Ovary (tissue), 7 donors: ENCODE measurements at regions not wholly inside any gene's neighbourhood (a gene's known extent, or its start where the extent isn't known, plus 50 kb on each side); places are given as distances from the start of the nearest gene placed in this dataset.

Experiments used
- DNase-seq, 5 donors: peaks; one replicate each; pipeline ENCODE4 v3.0.0-alpha.2; 2019 to 2020
- H3K27ac ChIP-seq, 2 donors: fragments of 200-600 bp; one replicate each; pipeline versions ENCODE4 v1.5.1 to v1.8.0; 2019 to 2022
- H3K27me3 ChIP-seq: fragments of 200-600 bp; one replicate; pipeline ENCODE4 v1.8.0; 2022
- H3K36me3 ChIP-seq: fragments of 200-600 bp; sonication (generic); one replicate; pipeline ENCODE4 v1.5.1; 2019
- H3K4me1 ChIP-seq: one replicate; pipeline ENCODE4 v1.8.1; 2013; ENCODE audit warnings: mild to moderate bottlenecking, moderate library complexity; ENCODE audit not compliant: insufficient read depth
- H3K4me3 ChIP-seq: fragments of 200-600 bp; sonication (generic); one replicate; pipeline ENCODE4 v1.5.1; 2017
- H3K9me3 ChIP-seq, 2 donors: fragments of 200-600 bp in 1 of 2; sonication (generic) in 1 of 2; one replicate each; pipeline versions ENCODE4 v1.5.1 to v1.8.1; 2013 to 2019; ENCODE audit warnings: mild to moderate bottlenecking in 1 of 2, moderate library complexity in 1 of 2
- CTCF ChIP-seq, 3 donors: fragments of 450-650 bp in 2 of 3; fragments of 200-600 bp in 1 of 3; IDR thresholded peaks; one replicate each; pipeline versions ENCODE4 v1.5.1 to v1.8.0; 2016 to 2022; ENCODE audit warnings: antibody characterized with exemption in 3 of 3, mild to moderate bottlenecking in 1 of 3
- EP300 ChIP-seq: sonication (generic); formaldehyde crosslinking; IDR thresholded peaks from one replicate; pipeline ENCODE4 v1.6.1; 2017; ENCODE audit warnings: antibody characterized with exemption
- POLR2A ChIP-seq: fragments of 450-650 bp; IDR thresholded peaks from one replicate; pipeline ENCODE4 v1.6.1; 2017; ENCODE audit warnings: antibody characterized with exemption, mild to moderate bottlenecking, moderate library complexity
- WGBS, 3 donors: extraction: QIAGEN DNeasy Blood & Tissue Kit in 1 of 3; methylation state at CpG; one replicate each; pipeline versions ENCODE4 v1.1.5 to v1.1.7; 2013 to 2017; 5-methylcytosine and 5-hydroxymethylcytosine counted together
- intact Hi-C, 4 donors: fragments of 100-400 bp; cut with DNase I; formaldehyde crosslinking; loops; one replicate each; pipeline versions ENCODE4 v1.11.0 to v1.15.1; 2022 to 2023
- donor health status: DM: no; HTN: no; CAD: no; lungs with moderate emphysema.
- donor health status: DM: no; HTN: no; CAD: no.
- donor health status: Bipolar disorder and iron deficiency.
- donor health status: DM: no; HTN: no; CAD: no.
- donor health status: DM: yes; HTN: yes; CAD: no.

GRCh38 chr1:201707027-201707426, 121.9 kb upstream of the IPO9 start:
- DNase-seq = no peak
- Histone ChIP-seq H3K9me3 (no peaks in the 10 kb centered on the region), H3K27ac (no peak overlapping the region), H3K36me3 (no peaks in the 10 kb centered on the region), H3K4me3 (no peak overlapping the region), H3K4me1 (peaks cover 2% of the 10 kb centered on the region), H3K27me3 (no peaks in the 10 kb centered on the region)
- no peak for TF ChIP-seq EP300
- no peak for TF ChIP-seq POLR2A
- WGBS, 3 donors = 88 to 95% (median 89%) methylated on average over 7 of the region's 7 CpGs
- intact Hi-C loops = loop anchor here in 1 of 4 donors (5.0 kb wide), 1 partner anchor 85 kb away; no protein-coding TSS in a partner anchor

GRCh38 chr1:201707656-201708055, 121.3 kb upstream of the IPO9 start:
- no peak for DNase-seq
- H3K27me3 ChIP-seq = no peaks in the 10 kb centered on the region
- H3K27ac ChIP-seq = no peak overlapping the region
- intact Hi-C loops = loop anchor here in 3 of 4 donors (2.0 to 5.0 kb wide), 3 partner anchors 83 to 85 kb away; no protein-coding TSS in a partner anchor
- H3K9me3 ChIP-seq = no peaks in the 10 kb centered on the region
- H3K4me3 ChIP-seq = no peak overlapping the region
- 52 to 69% (median 62%) methylated on average over 2 of the region's 2 CpGs for WGBS, 3 donors
- peaks cover 5% of the 10 kb centered on the region for H3K4me1 ChIP-seq
- no peaks in the 10 kb centered on the region for H3K36me3 ChIP-seq
- TF ChIP-seq CTCF (IDR thresholded peaks at IDR 0.05) = no peak
- no peak for TF ChIP-seq POLR2A
- no peak for TF ChIP-seq EP300

GRCh38 chr1:201708085-201708512, 120.9 kb upstream of the IPO9 start:
- Histone ChIP-seq H3K27ac (no peak overlapping the region), H3K36me3 (no peaks in the 10 kb centered on the region), H3K4me3 (no peak overlapping the region), H3K4me1 (peaks cover 7% of the 10 kb centered on the region), H3K9me3 (no peaks in the 10 kb centered on the region), H3K27me3 (no peaks in the 10 kb centered on the region)
- TF ChIP-seq CTCF (IDR thresholded peaks at IDR 0.05) = no peak
- no peak for TF ChIP-seq EP300
- intact Hi-C loops = loop anchor here in 3 of 4 donors (2.0 to 5.0 kb wide), 3 partner anchors 83 to 85 kb away; no protein-coding TSS in a partner anchor
- 27 to 78% (median 63%) methylated on average over 1 to 4 of the region's 4 CpGs for WGBS, 3 donors
- no peak for DNase-seq

GRCh38 chr1:201708691-201709090, 120.3 kb upstream of the IPO9 start:
- DNase-seq = no peak
- intact Hi-C loops = loop anchor here (1.0 to 5.0 kb wide), 4 partner anchors 82 to 85 kb away; no protein-coding TSS in a partner anchor
- Histone ChIP-seq H3K27ac (no peak overlapping the region), H3K4me3 (no peak overlapping the region), H3K36me3 (no peaks in the 10 kb centered on the region), H3K4me1 (peaks cover 11% of the 10 kb centered on the region), H3K9me3 (no peaks in the 10 kb centered on the region), H3K27me3 (no peaks in the 10 kb centered on the region)
- WGBS, 3 donors = 93 to 99% (median 94%) methylated on average over 5 of the region's 5 CpGs
- TF ChIP-seq CTCF (IDR thresholded peaks at IDR 0.05) (no peak), POLR2A (no peak), EP300 (no peak)

- DNase-seq = peak; percentile 53 to 84 (median 82)
- Histone ChIP-seq H3K27me3 (no peaks in the 10 kb centered on the region), H3K9me3 (no peaks in the 10 kb centered on the region), H3K4me3 (no peak overlapping the region), H3K4me1 (peaks cover 19% of the 10 kb centered on the region), H3K27ac (no peak overlapping the region), H3K36me3 (no peaks in the 10 kb centered on the region)
- no peak for TF ChIP-seq POLR2A
- peak; percentile 91 to 96 (median 93) for TF ChIP-seq CTCF (IDR thresholded peaks at IDR 0.05)
- no peak for TF ChIP-seq EP300
- intact Hi-C loops = loop anchor here (1.0 to 5.0 kb wide), 4 partner anchors 81 to 84 kb away; no protein-coding TSS in a partner anchor
- 62 to 69% (median 64%) methylated on average over 4 of the region's 4 CpGs for WGBS, 3 donors
These were observed 119.2 kb upstream of the IPO9 start for GRCh38 chr1:201709564-201710295.
